Stimulated activated CD8-positive, alpha-beta memory T cell treated with anti-CD3 and anti-CD28 coated beads, Interleukin-7, amount 100 ng/mL, for 4 hours (primary cell): ENCODE measurements at regions not wholly inside any gene's neighbourhood (a gene's known extent, or its start where the extent isn't known, plus 50 kb on each side); places are given as distances from the start of the nearest gene placed in this dataset.

Source experiments
- DNase-seq, 2 donors: peaks; one replicate each; pipeline ENCODE4 v3.0.0-alpha.2; 2020; ENCODE audit warnings: low read depth in 2 of 2

- DNase-seq: no peak
Measured at GRCh38 chr2:6723865-6724604, 141.7 kb downstream of the CMPK2 start.

GRCh38 chr2:6724605-6725140, 141.0 kb downstream of the CMPK2 start:
- no peak for DNase-seq

- no peak for DNase-seq
Measured at GRCh38 chr2:6728156-6728555, 137.6 kb downstream of the CMPK2 start.

- DNase-seq: no peak
Measured at GRCh38 chr2:6730003-6730402, 135.7 kb downstream of the CMPK2 start.

GRCh38 chr2:6730649-6731532, 134.8 kb downstream of the CMPK2 start:
- DNase-seq: no peak

- no peak for DNase-seq
Measured at GRCh38 chr2:6739547-6739946, 126.2 kb downstream of the CMPK2 start.

GRCh38 chr2:6741229-6741628, 124.5 kb downstream of the CMPK2 start:
- DNase-seq: no peak

GRCh38 chr2:6744038-6744437, 121.7 kb downstream of the CMPK2 start:
- no peak for DNase-seq

- DNase-seq: no peak
Measured at GRCh38 chr2:6747433-6747832, 118.3 kb downstream of the CMPK2 start.

- no peak for DNase-seq
Measured at GRCh38 chr2:6748406-6749067, 117.2 kb downstream of the CMPK2 start.

GRCh38 chr2:6749962-6750361, 115.7 kb downstream of the CMPK2 start:
- DNase-seq: no peak

GRCh38 chr2:6750411-6751158, 115.1 kb downstream of the CMPK2 start:
- no peak for DNase-seq

- no peak for DNase-seq
Measured at GRCh38 chr2:6754419-6754818, 111.3 kb downstream of the CMPK2 start.

GRCh38 chr2:6755456-6755855, 110.3 kb downstream of the CMPK2 start:
- no peak for DNase-seq

- no peak for DNase-seq
Measured at GRCh38 chr2:6757215-6757614, 108.5 kb downstream of the CMPK2 start.

- no peak for DNase-seq
Measured at GRCh38 chr2:6759689-6760088, 106.0 kb downstream of the CMPK2 start.

- no peak for DNase-seq
Measured at GRCh38 chr2:6760132-6760531, 105.6 kb downstream of the CMPK2 start.

GRCh38 chr2:6764968-6765723, 100.6 kb downstream of the CMPK2 start:
- no peak for DNase-seq

GRCh38 chr2:6769346-6769745, 96.4 kb downstream of the CMPK2 start:
- DNase-seq: no peak

- DNase-seq: no peak
Measured at GRCh38 chr2:6770006-6770405, 95.7 kb downstream of the CMPK2 start.
